ENCODE measurements at regions not wholly inside any gene's neighbourhood (a gene's known extent, or its start where the extent isn't known, plus 50 kb on each side); places are given as distances from the start of the nearest gene placed in this dataset.

- TF ChIP-seq KMT2A (CRISPR knock-in tag; IDR thresholded peaks at IDR 0.05): no peak
- TF ChIP-seq CTCF (CRISPR knock-in tag; IDR thresholded peaks at IDR 0.05): no peak
Observed at GRCh38 chr16:52770828-52771227, 223.9 kb upstream of the TOX3 start.
